ENCODE measurements at regions not wholly inside any gene's neighbourhood (a gene's known extent, or its start where the extent isn't known, plus 50 kb on each side); places are given as distances from the start of the nearest gene placed in this dataset.

DNA sequence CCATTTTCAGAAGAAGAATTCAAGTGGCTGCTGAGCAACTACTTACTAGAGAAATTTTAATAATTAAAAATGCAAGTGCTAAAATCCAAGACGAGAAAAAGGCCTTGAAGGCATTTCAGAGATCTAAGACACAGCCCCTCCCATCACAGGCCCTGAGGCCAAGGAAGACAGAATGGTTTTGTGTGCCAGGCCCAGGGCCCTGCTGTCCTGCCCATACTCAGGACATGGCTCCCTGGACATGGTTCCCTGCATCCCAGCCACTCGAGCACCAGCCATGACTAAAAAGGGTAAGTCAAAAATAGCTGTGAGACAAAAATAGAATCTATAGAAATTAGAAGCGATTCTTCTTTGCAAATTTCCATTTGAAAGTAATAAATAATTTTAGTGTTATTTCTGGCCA, 364.9 kb downstream of the COL12A1 start:
- intact Hi-C loops (cut with micrococcal nuclease; ENCODE audit: unreplicated experiment): no loop called here
- no peak overlapping the region for H3K4me3 ChIP-seq (ENCODE audit: low read depth, low read length, poor library complexity, severe bottlenecking)

DNA sequence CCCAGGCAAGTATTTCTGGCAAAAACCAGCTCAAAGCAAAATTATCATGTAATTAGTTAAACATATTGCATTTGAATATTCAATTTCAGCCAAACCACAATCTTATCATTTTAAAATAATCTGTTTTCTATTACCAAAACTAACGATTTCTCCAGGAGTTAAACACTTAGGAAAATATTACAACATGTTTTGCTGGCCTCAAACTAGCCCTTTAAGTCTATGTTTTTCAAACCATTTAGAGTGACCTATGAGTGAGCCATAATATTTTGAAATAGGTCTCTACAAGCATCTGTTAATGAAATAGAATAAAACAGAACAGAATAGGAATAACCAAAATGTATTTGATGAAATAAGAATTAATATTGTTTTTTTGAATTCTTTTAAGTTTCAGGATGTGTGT, 370.9 kb downstream of the COL12A1 start:
- H3K4me1 ChIP-seq (ENCODE audit: insufficient read depth, low read length, poor library complexity, severe bottlenecking): no peaks in the 10 kb centered on the region
- no peak overlapping the region for H3K27ac ChIP-seq (ENCODE audit: low read depth, low read length, poor library complexity, severe bottlenecking)
- no peaks in the 10 kb centered on the region for H3K9me3 ChIP-seq (ENCODE audit: low read length)
- intact Hi-C loops (cut with micrococcal nuclease; ENCODE audit: unreplicated experiment): no loop called here
- ChIA-PET POLR2A (no interaction called here), CTCF (ENCODE audit: unreplicated experiment) (no interaction called here)
- H4K20me1 ChIP-seq (ENCODE audit: insufficient read depth, low read length): no peaks in the 10 kb centered on the region
- no peak overlapping the region for H3K4me3 ChIP-seq (ENCODE audit: low read depth, low read length, poor library complexity, severe bottlenecking)
- H3K36me3 ChIP-seq (ENCODE audit: insufficient read depth, low read length): no peaks in the 10 kb centered on the region
- H3K9me2 ChIP-seq (ENCODE audit: insufficient read depth, low read length): no peaks in the 10 kb centered on the region
- H3K79me2 ChIP-seq (ENCODE audit: insufficient read depth, low read depth, low read length): no peaks in the 10 kb centered on the region
- no TSS peak for BruUV-seq (replicated peaks)
- DNase-seq (ENCODE audit: low spot score): no peak
- TF ChIP-seq, protein P1, sequence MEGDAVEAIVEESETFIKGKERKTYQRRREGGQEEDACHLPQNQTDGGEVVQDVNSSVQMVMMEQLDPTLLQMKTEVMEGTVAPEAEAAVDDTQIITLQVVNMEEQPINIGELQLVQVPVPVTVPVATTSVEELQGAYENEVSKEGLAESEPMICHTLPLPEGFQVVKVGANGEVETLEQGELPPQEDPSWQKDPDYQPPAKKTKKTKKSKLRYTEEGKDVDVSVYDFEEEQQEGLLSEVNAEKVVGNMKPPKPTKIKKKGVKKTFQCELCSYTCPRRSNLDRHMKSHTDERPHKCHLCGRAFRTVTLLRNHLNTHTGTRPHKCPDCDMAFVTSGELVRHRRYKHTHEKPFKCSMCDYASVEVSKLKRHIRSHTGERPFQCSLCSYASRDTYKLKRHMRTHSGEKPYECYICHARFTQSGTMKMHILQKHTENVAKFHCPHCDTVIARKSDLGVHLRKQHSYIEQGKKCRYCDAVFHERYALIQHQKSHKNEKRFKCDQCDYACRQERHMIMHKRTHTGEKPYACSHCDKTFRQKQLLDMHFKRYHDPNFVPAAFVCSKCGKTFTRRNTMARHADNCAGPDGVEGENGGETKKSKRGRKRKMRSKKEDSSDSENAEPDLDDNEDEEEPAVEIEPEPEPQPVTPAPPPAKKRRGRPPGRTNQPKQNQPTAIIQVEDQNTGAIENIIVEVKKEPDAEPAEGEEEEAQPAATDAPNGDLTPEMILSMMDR (conservative IDR thresholded peaks at IDR 0.05; ENCODE audit: low read length): no peak
- TF ChIP-seq EZH2phosphoT487 (IDR thresholded peaks at IDR 0.05; ENCODE audit: borderline replicate concordance, low read depth, low read length): no peak
- H3K4me2 ChIP-seq (ENCODE audit: low read length): no peak overlapping the region
- H2AFZ ChIP-seq (ENCODE audit: low read length): no peak overlapping the region

More for the DNA sequence above, 364.9 kb downstream of the COL12A1 start:
- no peak overlapping the region for H3K27ac ChIP-seq (ENCODE audit: low read depth, low read length, poor library complexity, severe bottlenecking)
- ChIA-PET CTCF (ENCODE audit: unreplicated experiment) (no interaction called here), POLR2A (no interaction called here)
- no peaks in the 10 kb centered on the region for H3K4me1 ChIP-seq (ENCODE audit: insufficient read depth, low read length, poor library complexity, severe bottlenecking)
- no peak overlapping the region for H3K4me2 ChIP-seq (ENCODE audit: low read length)
- BruUV-seq (replicated peaks): no TSS peak
- no peaks in the 10 kb centered on the region for H3K9me2 ChIP-seq (ENCODE audit: insufficient read depth, low read length)
- no peaks in the 10 kb centered on the region for H3K36me3 ChIP-seq (ENCODE audit: insufficient read depth, low read length)
- DNase-seq (ENCODE audit: low spot score): no peak
- H3K79me2 ChIP-seq (ENCODE audit: insufficient read depth, low read depth, low read length): no peaks in the 10 kb centered on the region
- no peaks in the 10 kb centered on the region for H4K20me1 ChIP-seq (ENCODE audit: insufficient read depth, low read length)
- H3K9me3 ChIP-seq (ENCODE audit: low read length): no peaks in the 10 kb centered on the region
- TF ChIP-seq, protein P1 (conservative IDR thresholded peaks at IDR 0.05; ENCODE audit: low read length): no peak
- TF ChIP-seq EZH2phosphoT487 (IDR thresholded peaks at IDR 0.05; ENCODE audit: borderline replicate concordance, low read depth, low read length): no peak
- H2AFZ ChIP-seq (ENCODE audit: low read length): no peak overlapping the region

DNA sequence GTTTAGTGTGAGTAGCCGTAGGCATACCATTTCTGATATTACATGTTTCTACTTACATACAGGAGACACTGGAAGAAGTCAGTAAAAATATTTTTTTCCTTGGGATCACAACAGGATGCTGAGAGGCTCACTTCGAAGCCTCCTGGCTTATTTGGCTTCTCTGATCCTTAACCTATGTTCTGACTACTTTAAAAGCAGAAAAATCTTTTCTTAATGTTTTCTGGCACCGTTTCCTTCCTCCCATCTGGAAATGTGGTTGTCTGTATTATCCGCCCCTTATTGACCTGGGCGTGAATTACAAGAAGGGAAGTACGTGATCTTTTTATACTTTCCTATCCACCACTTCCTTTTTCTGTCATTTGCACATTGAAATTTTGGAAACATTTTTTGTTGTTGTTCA, 379.6 kb downstream of the COL12A1 start:
- no peak overlapping the region for H3K4me3 ChIP-seq (ENCODE audit: low read depth, low read length, poor library complexity, severe bottlenecking)
- H3K4me2 ChIP-seq (ENCODE audit: low read length): no peak overlapping the region
- DNase-seq (ENCODE audit: low spot score): no peak
- H3K36me3 ChIP-seq (ENCODE audit: insufficient read depth, low read length): no peaks in the 10 kb centered on the region
- no peaks in the 10 kb centered on the region; the same call in 1 of the 2 replicates for H3K9me2 ChIP-seq (ENCODE audit: insufficient read depth, low read length)
- no peak overlapping the region for H3K27ac ChIP-seq (ENCODE audit: low read depth, low read length, poor library complexity, severe bottlenecking)
- BruUV-seq (replicated peaks): no TSS peak
- no peaks in the 10 kb centered on the region for H3K4me1 ChIP-seq (ENCODE audit: insufficient read depth, low read length, poor library complexity, severe bottlenecking)
- intact Hi-C loops (cut with micrococcal nuclease; ENCODE audit: unreplicated experiment): no loop called here
- ChIA-PET POLR2A (interaction anchor here (0.9 kb wide), 1 partner anchor 20 kb away, joined by 3 read pairs; no protein-coding TSS in a partner anchor), CTCF (ENCODE audit: unreplicated experiment) (no interaction called here)
- no peak for TF ChIP-seq EZH2phosphoT487 (IDR thresholded peaks at IDR 0.05; ENCODE audit: borderline replicate concordance, low read depth, low read length)
- TF ChIP-seq, protein P1 (conservative IDR thresholded peaks at IDR 0.05; ENCODE audit: low read length): no peak
- no peaks in the 10 kb centered on the region for H4K20me1 ChIP-seq (ENCODE audit: insufficient read depth, low read length)
- no peak overlapping the region for H2AFZ ChIP-seq (ENCODE audit: low read length)
- no peaks in the 10 kb centered on the region for H3K79me2 ChIP-seq (ENCODE audit: insufficient read depth, low read depth, low read length)
- H3K9me3 ChIP-seq (ENCODE audit: low read length): no peaks in the 10 kb centered on the region
